NCI-H526 treated with DMSO at 0.1 percent for 48 hours (cell line): ENCODE measurements at regions not wholly inside any gene's neighbourhood (a gene's known extent, or its start where the extent isn't known, plus 50 kb on each side); places are given as distances from the start of the nearest gene placed in this dataset.
"Not testable (repeated sequence)": the region's sequence is repeated elsewhere in the genome, so short reads cannot be mapped to it uniquely, and the experiment has no call there.

Experiments used
- DNase-seq: peaks from one replicate; lab custom pipeline; 2025; lab: John Stamatoyannopoulos, UW

DNA sequence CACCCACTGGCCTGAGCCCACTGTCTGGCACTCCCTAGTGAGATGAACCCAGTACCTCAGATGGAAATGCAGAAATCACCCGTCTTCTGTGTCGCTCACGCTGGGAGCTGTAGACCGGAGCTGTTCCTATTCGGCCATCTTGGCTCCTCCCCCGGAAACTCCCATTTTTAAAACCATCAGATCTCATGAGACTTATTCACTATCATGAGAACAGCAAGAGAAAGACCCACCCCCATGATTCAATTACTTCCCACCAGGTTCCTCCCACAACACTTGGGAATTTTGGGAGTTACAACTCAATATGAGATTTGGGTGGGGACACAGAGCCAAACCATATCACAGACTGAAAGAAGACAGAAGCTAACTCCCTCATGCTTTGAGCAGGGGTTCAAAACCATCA, 134.5 kb downstream of the SLC39A8 start:
- not testable (repeated sequence) for DNase-seq

DNA sequence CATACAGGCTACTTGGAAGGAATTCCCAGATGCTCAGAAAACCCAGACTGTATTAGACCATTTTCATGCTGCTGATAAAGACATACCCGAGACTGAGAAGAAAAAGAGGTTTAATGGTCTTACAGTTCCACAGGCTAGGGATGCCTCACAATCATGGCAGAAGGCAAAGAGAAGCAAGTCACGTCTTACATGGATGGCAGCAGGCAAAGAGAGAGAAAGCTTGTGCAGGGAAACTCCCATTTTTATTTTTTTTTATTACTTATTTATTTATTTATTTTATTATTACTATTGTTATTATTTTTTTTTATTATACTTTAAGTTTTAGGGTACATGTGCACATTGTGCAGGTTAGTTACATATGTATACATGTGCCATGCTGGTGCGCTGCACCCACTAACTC, 140.6 kb downstream of the SLC39A8 start:
- not testable (repeated sequence) for DNase-seq

- DNase-seq: no peak
Measured at GRCh38 chr4:102196221-102196620, 149.1 kb downstream of the SLC39A8 start.

DNA sequence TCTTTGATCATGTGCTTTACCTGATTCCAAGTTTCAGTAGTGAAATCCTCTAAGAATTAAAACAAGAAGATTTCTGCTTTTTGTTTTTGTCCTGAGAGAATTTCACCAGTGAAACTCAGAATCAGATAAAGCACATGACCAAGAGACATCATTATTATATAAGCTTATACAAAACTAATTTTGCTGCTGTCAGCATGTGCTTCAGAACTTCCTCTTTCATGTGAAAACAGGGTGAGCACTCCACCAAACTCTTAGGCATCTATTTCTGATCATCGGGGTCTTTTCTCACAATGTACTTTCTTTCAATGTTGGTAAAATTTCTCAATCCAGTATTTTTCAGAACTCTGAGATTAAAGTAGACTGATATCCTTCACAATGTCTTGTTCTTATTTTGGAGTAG, 152.1 kb downstream of the SLC39A8 start:
- no peak for DNase-seq

DNA sequence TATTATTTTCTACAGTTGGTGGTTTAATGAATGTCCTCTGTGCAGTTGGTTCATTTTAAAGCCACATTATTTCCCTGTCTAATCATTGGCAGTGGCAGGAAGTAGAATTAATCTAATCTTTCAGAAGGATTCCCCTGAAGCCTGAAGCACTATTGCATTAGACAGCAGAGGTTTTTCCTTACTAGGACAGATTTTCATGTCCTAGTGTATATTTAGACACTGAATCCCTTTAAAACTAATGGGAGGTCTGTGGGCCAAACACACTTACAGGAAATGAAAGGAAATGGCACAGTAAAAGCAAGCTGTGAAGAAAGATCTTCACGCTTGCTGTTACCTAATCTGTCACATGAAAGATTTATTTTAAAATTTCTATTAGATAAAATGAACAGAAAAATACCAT, 165.2 kb downstream of the SLC39A8 start:
- peak; percentile 6 for DNase-seq

- DNase-seq: no peak
Measured at GRCh38 chr4:102174719-102175189, 170.5 kb downstream of the SLC39A8 start.

GRCh38 chr4:102172341-102172740, 172.9 kb downstream of the SLC39A8 start:
- DNase-seq: no peak

DNA sequence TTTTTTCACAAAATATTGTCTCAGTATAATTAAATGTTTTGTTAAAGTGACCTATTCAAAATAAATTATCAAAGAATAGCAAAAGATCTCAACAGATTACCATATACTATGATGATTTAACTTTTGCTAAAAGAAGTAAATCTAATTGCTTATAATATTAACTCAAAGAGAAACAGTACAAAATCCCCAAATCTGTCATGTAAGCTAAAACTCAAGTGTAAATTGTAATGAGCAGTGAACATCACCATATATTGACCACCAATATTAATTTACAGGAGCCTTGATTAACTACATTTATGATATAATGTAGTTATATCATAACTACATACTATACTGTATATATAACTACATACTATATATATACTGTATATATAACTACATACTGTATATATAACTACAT, 174.4 kb downstream of the SLC39A8 start:
- DNase-seq: no peak

GRCh38 chr4:102169345-102169744, 175.9 kb downstream of the SLC39A8 start:
- peak; percentile 10 for DNase-seq

GRCh38 chr4:102168580-102168979, 176.7 kb downstream of the SLC39A8 start:
- no peak for DNase-seq

DNA sequence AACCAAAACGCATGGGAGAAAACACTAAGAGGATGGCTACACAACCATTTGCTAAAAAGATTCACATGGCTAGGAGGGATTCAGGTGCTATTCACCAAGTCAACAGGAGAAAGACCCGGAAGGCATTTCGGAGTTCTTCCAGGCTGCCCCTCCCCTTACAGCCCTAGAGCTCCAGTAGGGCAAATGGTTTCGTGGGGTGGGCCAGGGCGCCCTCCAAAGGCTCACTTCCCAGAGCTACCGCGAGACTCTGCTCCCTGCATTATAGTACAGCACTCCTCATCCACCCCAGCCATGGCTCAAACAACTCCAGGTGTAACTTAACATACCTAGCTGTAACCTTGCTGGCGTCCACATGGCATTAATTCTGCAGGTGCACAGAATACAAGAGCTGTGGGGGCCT, 179.7 kb downstream of the SLC39A8 start:
- DNase-seq: no peak

GRCh38 chr4:102163404-102164140, 181.7 kb downstream of the SLC39A8 start:
- no peak for DNase-seq

DNA sequence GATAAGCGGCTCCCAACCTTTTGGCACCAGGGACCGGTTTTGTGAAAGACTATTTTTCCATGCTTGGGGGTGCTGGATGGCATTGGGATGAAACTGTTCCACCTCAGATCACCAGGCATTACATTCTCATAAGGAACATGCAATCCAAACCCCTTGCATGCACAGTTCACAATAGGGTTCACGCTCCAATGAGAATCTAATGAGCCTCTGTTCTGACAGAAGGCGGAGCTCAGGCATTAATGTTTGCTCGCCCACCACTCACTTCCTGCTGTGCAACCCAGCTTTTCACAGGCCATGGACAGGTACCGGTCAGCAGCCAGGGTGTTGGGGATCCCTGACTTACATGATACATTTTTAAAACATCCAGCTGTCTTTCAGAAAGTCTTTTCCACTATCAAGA, 187.3 kb downstream of the SLC39A8 start:
- DNase-seq: no peak

GRCh38 chr4:102153391-102153790, 191.9 kb downstream of the SLC39A8 start:
- no peak for DNase-seq

DNA sequence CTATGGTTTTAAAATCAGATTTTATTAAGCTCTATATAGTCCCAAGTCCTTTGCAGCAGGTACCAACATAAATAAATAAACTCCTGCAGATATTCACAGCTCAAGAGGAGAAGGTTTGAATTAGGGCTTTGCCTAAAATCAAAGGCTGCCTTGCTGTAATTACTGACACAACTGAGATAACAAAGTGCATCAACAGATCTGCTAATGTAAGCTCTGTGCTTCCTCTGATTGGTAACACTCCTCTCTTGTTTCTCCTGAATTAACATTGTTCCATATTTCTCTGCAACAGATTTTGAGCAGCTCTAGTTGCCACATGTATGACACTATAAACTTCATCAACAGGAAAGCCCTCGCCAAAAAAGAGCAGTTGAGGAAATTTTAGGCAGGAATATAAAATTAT, 193.6 kb downstream of the SLC39A8 start:
- DNase-seq: no peak

GRCh38 chr4:102143433-102143832, 201.8 kb downstream of the SLC39A8 start:
- DNase-seq: no peak

GRCh38 chr4:102141842-102142241, 203.4 kb downstream of the SLC39A8 start:
- DNase-seq: no peak

- no peak for DNase-seq
Measured at GRCh38 chr4:102139932-102140331, 205.3 kb downstream of the SLC39A8 start.

- no peak for DNase-seq
Measured at GRCh38 chr4:102139132-102139573, 206.1 kb downstream of the SLC39A8 start.

- DNase-seq: no peak
Measured at GRCh38 chr4:102137217-102137616, 208.1 kb downstream of the SLC39A8 start.

DNA sequence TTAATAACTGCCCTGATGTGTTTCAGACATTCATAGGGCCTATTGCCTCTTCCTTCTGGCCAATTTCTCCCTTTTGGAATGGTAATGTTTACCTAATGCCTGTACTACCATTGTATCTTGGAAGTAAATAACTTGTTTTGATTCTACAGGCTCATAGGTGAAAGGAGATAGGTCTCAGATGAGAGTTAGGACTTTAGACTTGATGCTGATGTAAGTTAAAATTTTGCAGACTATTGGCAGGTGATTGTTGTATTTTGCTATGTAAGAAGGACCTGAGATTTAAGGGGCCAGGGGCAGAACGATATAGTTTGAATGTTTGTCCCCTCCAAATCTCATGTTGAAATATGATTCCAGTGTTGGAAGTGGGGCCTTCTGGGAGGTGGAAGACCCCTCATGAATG, 215.5 kb downstream of the SLC39A8 start:
- DNase-seq: no peak
